ENCODE measurements at regions not wholly inside any gene's neighbourhood (a gene's known extent, or its start where the extent isn't known, plus 50 kb on each side); places are given as distances from the start of the nearest gene placed in this dataset.

DNA sequence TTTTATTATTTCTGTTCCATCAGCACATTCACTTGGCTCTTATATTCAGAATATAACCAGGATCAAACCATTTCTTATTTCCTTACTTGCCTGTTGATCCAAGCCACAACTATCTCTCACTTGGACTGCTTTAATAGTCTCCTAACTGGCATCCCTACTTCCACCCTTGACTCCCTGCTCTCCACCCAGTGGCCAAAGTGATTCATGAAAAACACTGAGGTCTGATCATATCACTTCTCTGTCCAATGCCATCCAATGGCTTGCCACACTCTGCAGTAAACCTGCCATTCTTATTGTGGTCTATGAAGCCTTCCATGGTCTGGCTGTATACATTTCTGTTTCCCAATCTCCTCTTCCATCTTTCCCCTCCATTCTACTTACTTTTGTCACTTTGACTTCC is 576.1 kb downstream of the PDCD6IP start:
- no peak for DNase-seq (ENCODE audit: low read depth, low spot score)

DNA sequence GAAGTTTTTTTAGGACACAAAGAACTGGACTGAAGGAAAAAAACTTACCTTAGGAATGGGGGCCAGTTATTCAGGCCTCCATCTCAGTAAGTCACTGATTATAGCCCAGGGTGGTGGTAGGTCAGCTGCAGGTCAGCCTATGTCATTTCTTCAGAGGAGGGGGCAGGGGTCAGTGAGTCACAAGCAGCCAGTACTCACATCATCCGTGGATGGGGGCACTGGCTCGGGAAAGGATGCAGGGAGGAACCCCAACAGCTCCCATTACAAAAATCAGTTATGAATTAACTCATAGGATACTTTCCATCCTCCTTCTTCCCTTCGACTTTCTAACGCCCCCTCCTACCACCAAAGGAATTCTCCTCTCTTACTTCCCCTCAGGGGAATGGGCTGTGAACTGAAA is 578.3 kb downstream of the PDCD6IP start:
- DNase-seq (ENCODE audit: low read depth, low spot score), result peak; percentile 10

DNA sequence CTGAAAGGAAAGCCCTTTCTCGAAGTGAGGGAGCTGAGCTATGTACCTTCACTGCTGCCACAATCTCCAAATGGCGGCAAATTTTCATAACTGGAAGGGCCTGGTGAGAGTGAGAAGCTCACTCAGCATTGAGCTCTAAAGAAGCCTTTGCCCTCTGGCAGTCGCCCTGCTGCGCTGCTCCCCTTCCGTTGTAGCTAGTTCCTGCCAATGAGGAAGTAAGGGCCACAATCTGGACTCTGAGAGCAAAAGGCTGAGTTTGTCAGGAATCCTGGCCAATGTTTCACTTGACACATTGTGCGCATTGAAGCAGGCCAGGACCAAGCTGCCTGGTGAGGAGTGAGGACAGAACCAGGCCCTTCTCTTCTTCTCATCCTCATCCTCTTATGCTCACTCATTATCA is 579.5 kb downstream of the PDCD6IP start:
- DNase-seq (ENCODE audit: low read depth, low spot score), result no peak

DNA sequence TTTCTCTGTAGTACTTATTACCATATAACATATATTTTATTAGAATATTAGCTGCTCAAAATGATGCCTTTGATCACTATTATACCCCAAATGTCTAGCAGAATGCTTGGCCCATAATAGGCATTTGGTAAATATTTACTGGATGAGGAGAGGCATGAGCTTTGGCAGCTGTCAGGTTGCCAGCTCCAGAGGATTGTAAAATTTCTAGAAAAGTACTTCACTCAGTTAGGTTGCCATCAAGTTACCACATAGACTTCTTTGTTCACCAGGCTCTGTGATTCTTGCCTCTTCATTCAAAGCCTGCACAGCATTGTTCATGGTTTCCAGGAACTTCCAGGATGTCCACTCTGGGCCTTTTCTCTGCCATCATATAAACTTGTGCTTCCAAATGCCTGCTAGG is 582.8 kb downstream of the PDCD6IP start:
- no peak for DNase-seq (ENCODE audit: low read depth, low spot score)

DNA sequence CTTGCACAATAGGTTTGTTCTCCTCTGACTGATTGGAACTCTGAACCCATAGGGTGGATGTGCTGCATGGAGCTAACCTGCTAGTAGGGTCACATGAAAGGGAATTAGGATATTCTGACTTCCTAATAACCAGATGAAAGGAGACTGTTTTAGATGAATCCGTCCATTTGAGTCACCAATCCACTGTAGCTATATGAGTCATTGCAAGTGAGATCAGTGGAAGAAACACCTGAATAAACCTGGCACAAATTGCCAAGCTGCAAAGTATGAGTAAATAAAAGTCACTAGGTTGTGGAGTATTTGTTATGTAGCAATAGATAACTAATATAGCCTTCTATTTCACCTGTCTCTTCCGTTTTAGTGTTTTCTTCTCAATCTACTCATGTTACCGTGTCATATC is 584.4 kb downstream of the PDCD6IP start:
- DNase-seq (ENCODE audit: low read depth, low spot score), result no peak

DNA sequence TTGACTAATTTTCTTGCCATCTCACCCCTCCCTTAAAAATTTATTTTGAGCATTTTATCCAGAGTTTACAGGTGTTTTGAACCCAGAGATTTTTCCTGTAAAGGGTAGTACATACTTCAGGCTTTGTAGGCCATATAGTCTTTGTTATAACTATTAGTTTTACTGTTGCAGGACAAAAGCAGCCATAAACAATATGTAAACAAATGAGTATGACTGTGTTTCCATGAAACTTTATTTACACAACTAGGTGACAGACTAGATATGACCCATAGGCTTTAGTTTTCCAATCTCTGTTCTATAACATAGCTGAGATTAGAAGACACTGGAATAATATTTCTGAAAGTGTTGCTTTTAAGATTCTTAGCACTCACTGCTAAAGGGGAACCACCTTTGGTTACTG is 587.9 kb downstream of the PDCD6IP start:
- no peak for DNase-seq (ENCODE audit: low read depth, low spot score)

DNA sequence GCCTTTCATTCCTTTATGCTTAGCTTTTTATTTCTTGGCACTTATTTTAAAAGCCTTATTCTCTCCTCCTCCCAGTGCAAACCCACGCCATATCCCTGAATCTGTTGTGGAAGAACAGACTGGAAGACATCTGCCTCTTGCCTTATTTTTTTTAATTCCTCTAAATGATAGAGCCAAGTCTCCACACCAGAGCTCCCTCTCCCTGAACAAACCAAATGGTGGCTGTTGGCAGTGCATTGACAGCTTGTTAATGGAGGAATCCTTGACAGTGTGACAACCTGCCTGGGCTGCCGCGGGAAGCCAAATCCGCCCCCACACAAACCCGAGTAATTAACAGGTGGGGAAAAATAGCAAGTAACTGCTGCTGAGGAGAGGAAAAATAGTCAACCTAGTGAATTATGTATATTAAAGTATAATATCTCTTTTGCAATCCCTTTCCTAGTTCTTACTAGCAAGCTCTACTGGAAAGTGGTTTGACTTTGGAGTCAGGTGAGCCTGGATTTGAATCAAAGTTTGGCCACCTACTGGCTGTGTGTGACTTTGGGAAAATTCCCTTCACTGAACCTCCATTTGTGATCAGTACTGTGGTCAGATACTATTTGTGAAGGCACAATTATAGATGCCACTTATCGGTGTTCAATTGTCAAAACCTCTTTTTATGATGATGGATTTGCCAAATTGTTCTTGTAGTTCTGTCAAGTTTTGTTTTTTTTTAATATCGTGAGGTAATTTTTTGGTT is 589.6 kb downstream of the PDCD6IP start:
- peak; percentile 18 for DNase-seq (ENCODE audit: low read depth, low spot score)

DNA sequence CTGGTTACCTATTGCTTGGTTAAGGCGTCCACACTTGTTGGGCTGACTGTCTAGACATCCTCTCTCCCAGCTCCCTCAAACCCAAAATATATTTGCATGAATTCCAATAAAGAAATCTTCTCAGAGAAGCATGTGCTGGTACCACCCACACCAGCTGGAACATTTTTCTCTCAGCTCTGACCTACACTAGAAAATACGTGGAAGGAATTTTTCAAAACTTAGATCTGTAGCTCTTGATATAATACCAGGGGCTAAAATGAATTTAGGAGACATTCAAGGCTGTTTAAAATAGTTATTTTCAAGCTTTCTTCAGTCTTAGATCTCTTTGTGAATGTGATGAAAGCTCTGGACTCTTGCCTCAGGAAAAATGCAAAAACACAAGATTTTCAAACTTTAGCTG is 590.4 kb downstream of the PDCD6IP start:
- DNase-seq (ENCODE audit: low read depth, low spot score), result no peak

DNA sequence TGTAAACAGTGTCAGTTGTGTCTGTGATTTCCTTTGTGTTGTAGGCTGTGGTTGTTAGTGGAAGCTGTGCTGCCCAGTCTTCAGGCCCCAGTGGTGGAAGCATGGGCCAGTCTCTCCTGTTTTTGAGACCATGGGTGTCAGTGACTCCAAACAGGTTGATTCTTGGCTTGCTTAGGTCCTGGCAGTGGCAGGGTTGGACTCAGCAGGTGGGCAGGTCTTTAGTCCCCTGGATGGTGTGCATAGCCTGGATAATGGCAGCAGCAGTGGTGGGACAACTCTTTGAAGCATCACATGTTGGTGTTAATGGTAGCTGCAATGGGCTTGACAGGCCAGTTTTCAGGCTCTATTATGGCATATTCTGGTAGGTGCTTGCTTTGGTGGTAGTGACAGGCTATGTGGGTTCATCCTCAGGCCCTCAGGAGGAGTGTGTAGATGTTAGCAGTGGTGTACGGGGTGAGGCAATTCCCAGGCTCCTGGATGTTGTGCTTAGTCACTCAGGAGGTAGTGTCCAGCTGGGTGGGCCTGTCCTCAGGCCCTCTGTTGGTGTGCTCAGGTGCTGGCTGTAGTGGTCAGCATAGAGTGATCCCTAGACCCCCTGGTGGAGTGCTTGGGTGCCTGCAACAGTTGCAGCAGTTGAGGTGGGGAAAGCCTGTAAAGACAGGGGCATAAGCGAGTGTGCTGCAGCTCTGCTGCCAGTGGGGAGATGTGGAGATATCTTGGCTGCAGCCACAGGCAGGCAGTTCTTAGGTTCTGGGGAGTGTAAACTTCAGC is 596.7 kb downstream of the PDCD6IP start:
- peak; percentile 59 for DNase-seq (ENCODE audit: low read depth, low spot score)

- DNase-seq (ENCODE audit: low read depth, low spot score), result no peak
Observed at GRCh38 chr3:34396288-34396687, 597.9 kb downstream of the PDCD6IP start.

- DNase-seq (ENCODE audit: low read depth, low spot score), result no peak
Observed at GRCh38 chr3:34396956-34397355, 598.5 kb downstream of the PDCD6IP start.

- no peak for DNase-seq (ENCODE audit: low read depth, low spot score)
Observed at GRCh38 chr3:34399401-34399800, 601.0 kb downstream of the PDCD6IP start.

DNA sequence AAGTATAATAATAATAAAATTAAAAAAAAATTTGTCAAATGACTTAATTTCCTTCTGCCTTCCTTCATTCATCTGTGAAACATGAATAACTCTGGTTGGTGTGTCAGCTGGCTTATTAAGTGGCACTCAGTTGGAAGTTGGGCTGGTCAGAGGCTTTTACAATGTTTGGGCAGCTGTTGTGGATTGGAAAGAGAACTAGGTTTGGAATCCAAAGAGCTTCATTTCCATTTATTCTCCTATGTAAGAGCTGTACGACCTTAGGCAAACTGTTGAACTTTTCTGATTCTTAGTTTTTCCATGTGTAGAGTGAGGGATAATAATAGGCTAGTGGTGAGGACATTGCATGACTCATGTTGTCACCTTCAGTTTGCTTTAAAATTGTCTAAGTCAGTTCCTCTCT is 606.7 kb downstream of the PDCD6IP start:
- DNase-seq (ENCODE audit: low read depth, low spot score), result no peak

GRCh38 chr3:34407281-34407680 is 608.9 kb downstream of the PDCD6IP start:
- DNase-seq (ENCODE audit: low read depth, low spot score), result no peak

GRCh38 chr3:34408088-34408487 is 609.7 kb downstream of the PDCD6IP start:
- DNase-seq (ENCODE audit: low read depth, low spot score), result no peak

DNA sequence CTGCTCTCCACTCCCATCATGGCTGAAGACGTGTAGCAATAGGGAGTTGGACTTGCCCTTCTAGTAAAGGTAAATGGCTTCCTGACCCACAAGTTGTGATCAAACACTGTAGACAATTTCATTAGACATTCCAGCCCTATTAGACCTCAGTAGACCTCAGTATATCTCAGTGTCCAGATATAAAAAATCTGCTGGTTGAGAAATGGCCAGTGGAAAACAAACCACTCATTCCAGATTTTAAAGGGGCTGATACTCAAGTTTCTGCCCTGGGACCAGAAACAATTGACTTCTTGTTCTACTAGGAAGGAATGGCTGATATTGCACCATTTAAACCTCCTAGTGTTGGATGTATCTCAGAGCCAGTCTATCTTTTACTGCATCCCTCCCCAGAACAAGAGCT is 613.2 kb downstream of the PDCD6IP start:
- DNase-seq (ENCODE audit: low read depth, low spot score), result no peak

DNA sequence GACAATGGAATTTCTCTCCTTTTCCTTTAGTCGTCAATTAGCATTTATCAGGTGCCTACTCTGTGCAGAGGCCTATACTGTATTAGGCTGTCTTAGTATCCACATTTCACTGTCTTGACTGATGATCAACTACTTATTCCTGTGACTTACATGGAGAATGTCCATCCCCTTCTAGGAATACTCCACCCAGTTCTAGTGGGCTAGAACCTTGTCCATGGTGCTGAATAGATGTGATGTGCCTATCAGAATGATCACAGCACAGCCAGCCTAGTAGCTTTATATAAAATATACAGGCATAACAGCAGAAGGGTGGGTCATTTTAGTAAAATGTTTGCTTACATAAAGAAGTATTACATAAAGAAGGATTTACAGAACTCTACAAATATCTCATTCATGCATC is 621.4 kb downstream of the PDCD6IP start:
- DNase-seq (ENCODE audit: low read depth, low spot score), result no peak

DNA sequence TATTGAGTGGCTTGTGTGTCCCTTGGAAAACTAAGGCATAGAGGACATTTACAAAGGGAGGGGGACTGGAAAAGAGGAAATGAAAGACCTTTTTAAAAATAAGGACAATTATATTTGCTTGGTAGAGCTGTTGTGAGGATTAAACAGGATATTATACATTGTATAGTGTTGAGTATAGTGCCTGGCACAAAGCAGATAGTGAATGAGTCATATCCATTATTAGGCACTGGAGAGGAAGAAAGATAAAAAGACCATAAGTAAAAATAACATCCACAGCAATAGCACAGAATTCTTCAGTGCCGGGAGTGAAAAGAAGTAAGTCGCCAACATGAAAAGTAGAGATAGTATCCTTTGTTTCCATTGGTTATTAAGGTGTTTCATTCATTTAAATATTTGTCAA is 623.3 kb downstream of the PDCD6IP start:
- DNase-seq (ENCODE audit: low read depth, low spot score), result no peak

- DNase-seq (ENCODE audit: low read depth, low spot score), result no peak
Observed at GRCh38 chr3:34439796-34440195, 641.4 kb downstream of the PDCD6IP start.

DNA sequence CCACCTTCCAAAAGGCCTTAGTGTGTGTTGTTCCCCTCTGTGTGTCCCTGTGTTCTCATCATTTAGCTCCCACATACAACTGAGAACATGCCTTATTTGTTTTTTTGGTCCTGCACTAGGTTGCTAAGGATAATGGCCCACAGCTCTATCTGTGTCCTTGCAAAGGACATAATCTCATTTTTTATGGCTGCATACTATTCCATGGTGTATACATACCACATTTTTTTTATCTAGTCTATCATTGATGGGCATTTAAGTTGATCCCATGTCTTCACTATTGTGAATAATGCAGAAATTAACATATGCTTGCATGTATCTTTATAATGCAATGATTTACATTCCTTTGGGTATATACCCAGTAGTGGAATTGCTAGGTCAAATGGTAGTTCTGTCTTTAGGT is 645.7 kb downstream of the PDCD6IP start:
- DNase-seq (ENCODE audit: low read depth, low spot score), result no peak

GRCh38 chr3:34449305-34449704 is 650.9 kb downstream of the PDCD6IP start:
- DNase-seq (ENCODE audit: low read depth, low spot score), result no peak

- no peak for DNase-seq (ENCODE audit: low read depth, low spot score)
Observed at GRCh38 chr3:34463414-34463813, 665.0 kb downstream of the PDCD6IP start.

GRCh38 chr3:34464646-34465045 is 666.2 kb downstream of the PDCD6IP start:
- DNase-seq (ENCODE audit: low read depth, low spot score), result no peak
